ENCODE measurements at regions not wholly inside any gene's neighbourhood (a gene's known extent, or its start where the extent isn't known, plus 50 kb on each side); places are given as distances from the start of the nearest gene placed in this dataset.
"Not testable (repeated sequence)": the region's sequence is repeated elsewhere in the genome, so short reads cannot be mapped to it uniquely, and the experiment has no call there.

DNA sequence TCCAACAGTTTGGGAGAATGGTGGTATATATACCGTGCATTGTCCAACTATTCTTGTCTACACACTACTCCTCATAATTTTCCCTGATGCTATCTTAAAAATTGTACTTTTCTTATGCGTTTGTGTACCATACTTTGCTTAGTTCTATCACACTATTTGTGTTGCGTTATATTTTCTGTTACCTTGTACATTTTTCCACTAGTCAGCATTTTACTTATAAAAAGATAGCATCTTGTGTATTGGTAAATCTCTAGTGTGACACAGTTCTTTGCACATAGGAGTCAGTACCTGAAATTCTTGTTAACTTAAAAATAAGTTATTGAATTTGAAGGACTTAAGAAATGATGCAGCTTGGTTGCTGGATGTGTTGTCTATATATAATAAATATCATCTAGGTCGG lies 201.8 kb upstream of the LMO3 start:
- TF ChIP-seq, protein P1, sequence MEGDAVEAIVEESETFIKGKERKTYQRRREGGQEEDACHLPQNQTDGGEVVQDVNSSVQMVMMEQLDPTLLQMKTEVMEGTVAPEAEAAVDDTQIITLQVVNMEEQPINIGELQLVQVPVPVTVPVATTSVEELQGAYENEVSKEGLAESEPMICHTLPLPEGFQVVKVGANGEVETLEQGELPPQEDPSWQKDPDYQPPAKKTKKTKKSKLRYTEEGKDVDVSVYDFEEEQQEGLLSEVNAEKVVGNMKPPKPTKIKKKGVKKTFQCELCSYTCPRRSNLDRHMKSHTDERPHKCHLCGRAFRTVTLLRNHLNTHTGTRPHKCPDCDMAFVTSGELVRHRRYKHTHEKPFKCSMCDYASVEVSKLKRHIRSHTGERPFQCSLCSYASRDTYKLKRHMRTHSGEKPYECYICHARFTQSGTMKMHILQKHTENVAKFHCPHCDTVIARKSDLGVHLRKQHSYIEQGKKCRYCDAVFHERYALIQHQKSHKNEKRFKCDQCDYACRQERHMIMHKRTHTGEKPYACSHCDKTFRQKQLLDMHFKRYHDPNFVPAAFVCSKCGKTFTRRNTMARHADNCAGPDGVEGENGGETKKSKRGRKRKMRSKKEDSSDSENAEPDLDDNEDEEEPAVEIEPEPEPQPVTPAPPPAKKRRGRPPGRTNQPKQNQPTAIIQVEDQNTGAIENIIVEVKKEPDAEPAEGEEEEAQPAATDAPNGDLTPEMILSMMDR (IDR thresholded peaks at IDR 0.05; ENCODE audit: insufficient read depth, low read depth, low read length) = no peak
- no peak overlapping the region for H3K4me3 ChIP-seq (ENCODE audit: low read depth, low read length)
- no peak for DNase-seq (ENCODE audit: low read depth)

DNA sequence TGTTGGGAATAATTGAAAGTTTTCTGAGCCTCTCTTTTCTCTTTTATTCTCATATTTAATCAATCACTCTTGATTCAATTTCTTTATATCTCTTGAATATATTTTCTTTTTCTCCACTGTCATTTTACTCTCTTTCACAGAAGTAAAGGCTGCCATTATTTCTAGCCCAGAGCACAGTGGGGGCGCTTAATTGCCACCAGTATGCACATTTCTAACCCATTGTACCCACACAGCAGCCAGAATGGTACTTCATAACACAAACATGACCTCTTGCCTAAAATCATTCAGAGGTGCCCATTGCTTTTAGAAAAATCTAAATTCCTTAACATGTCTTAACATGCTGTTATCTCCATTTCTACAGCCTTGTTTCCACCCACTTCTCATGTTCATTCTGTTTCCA lies 190.2 kb upstream of the LMO3 start:
- H3K4me3 ChIP-seq (ENCODE audit: low read depth, low read length) = no peak overlapping the region
- no peak for DNase-seq (ENCODE audit: low read depth)
- TF ChIP-seq, protein P1 (IDR thresholded peaks at IDR 0.05; ENCODE audit: insufficient read depth, low read depth, low read length) = no peak

DNA sequence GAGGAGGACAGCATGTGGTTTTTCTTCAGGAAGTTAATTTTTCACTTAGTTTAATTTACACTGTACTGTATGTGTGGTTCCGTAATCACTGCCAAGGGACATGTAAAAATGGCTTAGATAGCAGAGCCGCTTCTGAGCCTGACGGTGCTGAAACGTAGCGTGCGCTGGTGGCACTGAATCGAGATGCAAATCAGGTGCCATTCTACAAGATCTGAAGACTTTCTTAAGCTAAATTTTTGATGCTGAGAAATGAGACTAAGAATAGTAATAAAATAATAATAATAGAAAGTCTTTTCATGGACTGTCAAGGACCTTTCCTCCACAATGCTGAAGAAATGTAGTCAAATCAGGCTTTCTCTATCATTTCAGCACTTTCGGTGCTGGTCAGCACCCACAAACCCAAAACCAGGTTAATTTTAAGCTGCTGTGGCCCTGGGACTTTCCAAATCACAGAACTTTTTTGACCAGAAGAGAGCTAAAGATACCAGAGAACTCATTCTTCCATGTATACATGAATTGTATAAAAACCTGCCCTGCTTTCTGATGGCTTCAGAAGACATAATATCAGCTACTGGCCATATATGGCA lies 183.3 kb upstream of the LMO3 start:
- no peak overlapping the region for H3K4me3 ChIP-seq (ENCODE audit: low read depth, low read length)
- no peak for DNase-seq (ENCODE audit: low read depth)
- TF ChIP-seq, protein P1 (IDR thresholded peaks at IDR 0.05; ENCODE audit: insufficient read depth, low read depth, low read length) = no peak

DNA sequence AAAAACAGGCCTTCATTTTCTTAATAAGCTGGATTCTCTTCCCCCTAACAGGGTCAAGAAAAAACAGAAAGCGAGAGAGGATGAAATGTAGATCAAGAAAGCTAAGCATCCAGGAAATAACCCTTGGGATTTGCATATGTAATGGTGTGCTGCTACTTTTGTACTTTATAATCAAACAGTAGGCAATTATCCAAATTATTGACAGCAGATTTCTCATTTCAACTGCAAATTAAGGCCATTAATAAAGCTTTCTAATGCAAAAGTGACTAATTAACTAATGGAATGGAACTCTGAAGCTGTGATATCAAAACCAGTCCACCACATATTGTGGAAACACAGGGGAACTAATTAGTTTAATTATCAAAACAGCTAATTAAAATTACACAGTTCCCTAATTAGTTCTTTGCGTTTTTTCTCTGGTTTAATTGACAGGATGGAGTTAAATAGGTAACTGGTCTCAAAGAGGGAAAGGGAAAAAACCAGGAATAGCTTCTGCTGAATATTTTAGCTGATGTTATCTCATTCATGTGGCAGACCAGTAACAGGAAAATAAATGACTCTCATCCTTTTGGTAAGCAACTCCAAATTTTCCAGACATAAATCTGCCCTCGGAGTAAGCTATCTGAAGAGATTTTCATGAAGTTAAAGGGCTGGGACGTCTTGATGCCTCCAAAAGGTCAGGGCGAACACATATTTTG lies 182.7 kb upstream of the LMO3 start:
- no peak overlapping the region for H3K4me3 ChIP-seq (ENCODE audit: low read depth, low read length)
- TF ChIP-seq, protein P1 (IDR thresholded peaks at IDR 0.05; ENCODE audit: insufficient read depth, low read depth, low read length) = no peak
- no peak for DNase-seq (ENCODE audit: low read depth)

DNA sequence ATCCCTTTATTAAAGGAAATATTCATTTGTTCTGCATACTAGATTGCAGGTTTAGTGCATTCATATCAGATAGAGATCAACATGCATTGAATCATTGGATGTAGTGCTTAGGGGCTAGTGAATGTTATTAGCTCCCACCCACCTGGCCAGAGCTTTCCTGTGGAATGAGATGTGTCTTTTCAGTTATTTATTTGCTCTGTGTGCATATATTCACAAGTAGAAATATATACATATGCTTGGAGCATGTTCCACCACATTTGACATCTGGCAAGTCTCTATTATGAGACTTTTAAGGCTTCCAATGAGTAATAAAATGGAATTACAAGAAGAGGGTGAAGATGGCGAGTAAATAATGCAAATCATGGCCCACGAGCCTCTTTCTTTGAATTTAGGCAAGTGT lies 180.0 kb upstream of the LMO3 start:
- TF ChIP-seq, protein P1 (IDR thresholded peaks at IDR 0.05; ENCODE audit: insufficient read depth, low read depth, low read length) = no peak

DNA sequence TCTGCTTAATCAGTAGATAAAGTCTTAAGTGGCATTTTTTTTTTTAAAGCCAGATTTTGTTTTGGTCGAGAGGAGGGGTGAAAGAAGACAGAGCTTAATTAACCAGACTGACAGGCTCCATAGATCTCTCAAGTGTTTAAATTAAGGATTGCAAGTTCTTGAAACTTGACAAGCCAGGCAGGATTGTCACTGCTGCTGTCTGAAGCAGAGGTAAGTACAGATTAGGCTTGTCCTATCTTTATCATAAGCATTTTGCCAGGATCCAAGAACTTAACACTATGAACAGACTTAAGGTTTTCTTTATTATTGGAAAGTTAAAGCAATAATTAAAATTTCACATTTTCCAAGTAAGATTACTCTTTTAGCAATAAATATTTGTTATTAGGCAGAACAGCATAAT lies 179.6 kb upstream of the LMO3 start:
- TF ChIP-seq, protein P1 (IDR thresholded peaks at IDR 0.05; ENCODE audit: insufficient read depth, low read depth, low read length) = no peak
- H3K4me3 ChIP-seq (ENCODE audit: low read depth, low read length) = no peak overlapping the region
- no peak for DNase-seq (ENCODE audit: low read depth)

More for the DNA sequence above, 180.0 kb upstream of the LMO3 start:
- no peak overlapping the region for H3K4me3 ChIP-seq (ENCODE audit: low read depth, low read length)
- no peak for DNase-seq (ENCODE audit: low read depth)

DNA sequence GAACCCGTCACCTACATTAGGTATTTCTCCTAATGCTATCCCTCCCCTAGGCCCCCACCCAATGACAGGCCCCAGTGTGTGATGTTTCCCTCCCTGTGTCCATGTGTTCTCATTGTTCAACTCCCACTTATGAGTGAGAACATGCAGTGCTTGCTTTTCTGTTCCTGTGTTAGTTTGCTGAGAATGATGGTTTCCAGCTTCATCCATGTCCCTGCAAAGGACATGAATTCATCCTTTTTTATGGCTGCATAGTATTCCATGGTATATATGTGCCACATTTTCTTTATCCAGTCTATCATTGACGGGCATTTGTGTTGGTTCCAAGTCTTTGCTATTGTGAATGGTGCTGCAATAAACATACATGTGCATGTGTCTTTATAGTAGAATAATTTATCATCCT lies 163.2 kb upstream of the LMO3 start:
- H3K4me3 ChIP-seq (ENCODE audit: low read depth, low read length); DNase-seq (ENCODE audit: low read depth): not testable (repeated sequence)

All from fibroblast of villous mesenchyme (primary cell).